ENCODE measurements at regions not wholly inside any gene's neighbourhood (a gene's known extent, or its start where the extent isn't known, plus 50 kb on each side); places are given as distances from the start of the nearest gene placed in this dataset.

DNA sequence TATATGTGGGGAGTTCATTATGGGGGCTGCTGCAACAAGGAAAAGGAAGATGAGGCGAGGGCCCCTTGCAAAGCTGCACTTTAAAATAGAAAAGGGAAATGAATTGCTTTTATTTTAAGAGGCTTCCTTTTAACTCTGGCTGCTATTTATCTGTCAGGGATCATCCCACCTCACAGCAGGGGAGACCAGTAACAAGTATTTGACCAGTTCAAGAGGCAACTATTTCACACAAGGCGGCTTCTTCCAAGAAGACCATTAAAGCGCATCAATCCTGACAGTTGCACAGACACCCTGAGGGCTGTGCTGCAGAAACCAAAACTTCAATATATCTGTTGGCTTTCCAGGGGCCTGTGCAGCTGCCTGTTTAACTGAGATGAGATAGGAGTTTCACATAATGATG lies 1009.2 kb downstream of the SORCS3 start:
- TF ChIP-seq, protein P1, sequence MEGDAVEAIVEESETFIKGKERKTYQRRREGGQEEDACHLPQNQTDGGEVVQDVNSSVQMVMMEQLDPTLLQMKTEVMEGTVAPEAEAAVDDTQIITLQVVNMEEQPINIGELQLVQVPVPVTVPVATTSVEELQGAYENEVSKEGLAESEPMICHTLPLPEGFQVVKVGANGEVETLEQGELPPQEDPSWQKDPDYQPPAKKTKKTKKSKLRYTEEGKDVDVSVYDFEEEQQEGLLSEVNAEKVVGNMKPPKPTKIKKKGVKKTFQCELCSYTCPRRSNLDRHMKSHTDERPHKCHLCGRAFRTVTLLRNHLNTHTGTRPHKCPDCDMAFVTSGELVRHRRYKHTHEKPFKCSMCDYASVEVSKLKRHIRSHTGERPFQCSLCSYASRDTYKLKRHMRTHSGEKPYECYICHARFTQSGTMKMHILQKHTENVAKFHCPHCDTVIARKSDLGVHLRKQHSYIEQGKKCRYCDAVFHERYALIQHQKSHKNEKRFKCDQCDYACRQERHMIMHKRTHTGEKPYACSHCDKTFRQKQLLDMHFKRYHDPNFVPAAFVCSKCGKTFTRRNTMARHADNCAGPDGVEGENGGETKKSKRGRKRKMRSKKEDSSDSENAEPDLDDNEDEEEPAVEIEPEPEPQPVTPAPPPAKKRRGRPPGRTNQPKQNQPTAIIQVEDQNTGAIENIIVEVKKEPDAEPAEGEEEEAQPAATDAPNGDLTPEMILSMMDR (optimal IDR thresholded peaks at IDR 0.05 in 1 of 3, IDR thresholded peaks at IDR 0.05 in 1 of 3, conservative IDR thresholded peaks at IDR 0.05 in 1 of 3; ENCODE audit: extremely low read depth in 1 of 3, insufficient read depth in 2 of 3, low read length in 3 of 3) = no peak
- TF ChIP-seq EZH2 (IDR thresholded peaks at IDR 0.05; ENCODE audit: low read length) = no peak

Data from keratinocyte (primary cell).